ENCODE measurements at regions not wholly inside any gene's neighbourhood (a gene's known extent, or its start where the extent isn't known, plus 50 kb on each side); places are given as distances from the start of the nearest gene placed in this dataset.

DNA sequence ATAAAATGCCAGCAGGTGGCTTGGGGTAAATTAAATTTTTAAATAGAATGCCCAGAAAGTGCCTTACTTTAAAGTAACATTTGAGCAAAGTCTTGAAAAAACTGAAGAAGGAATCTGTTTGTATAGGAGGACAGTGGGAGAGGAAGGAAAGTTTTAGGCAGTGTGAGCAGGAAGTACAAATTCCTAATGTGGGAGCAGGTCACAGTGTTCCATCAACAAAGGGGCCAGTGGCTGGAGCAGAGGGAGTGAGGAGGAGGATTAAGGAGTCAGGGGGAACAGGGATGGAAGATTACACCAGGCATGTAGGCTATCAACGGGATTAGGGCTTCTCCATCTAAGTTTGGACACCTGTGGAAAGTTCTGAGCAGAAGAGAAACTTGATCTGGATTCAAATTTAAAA is 439.2 kb upstream of the REG3G start:
- DNase-seq: no peak
- CTCF ChIA-PET: no interaction called here
- no peaks in the 10 kb centered on the region for H3K36me3 ChIP-seq (ENCODE audit: insufficient read depth, low read length)
- H3K4me1 ChIP-seq (ENCODE audit: insufficient read depth, low read length): no peaks in the 10 kb centered on the region
- POLR2A ChIA-PET: no interaction called here
- H3K27ac Mint-ChIP-seq: no peak overlapping the region
- no peak overlapping the region for H3K27ac ChIP-seq (ENCODE audit: low read depth, low read length)
- H3K4me3 ChIP-seq (ENCODE audit: low read length): no peak overlapping the region
- H3K9me3 Mint-ChIP-seq: peaks cover 7 to 36% (median 23%) of the 10 kb centered on the region in 5 donors
- H3K4me3 Mint-ChIP-seq: no peak overlapping the region
- no peaks in the 10 kb centered on the region for H3K27me3 ChIP-seq (ENCODE audit: insufficient read depth, low read length, poor library complexity, severe bottlenecking)
- no peaks in the 10 kb centered on the region for H3K4me1 Mint-ChIP-seq
- no peaks in the 10 kb centered on the region for H3K9me3 ChIP-seq (ENCODE audit: low read length)
- no peaks in the 10 kb centered on the region for H3K27me3 Mint-ChIP-seq
- H3K36me3 Mint-ChIP-seq: no peaks in the 10 kb centered on the region

DNA sequence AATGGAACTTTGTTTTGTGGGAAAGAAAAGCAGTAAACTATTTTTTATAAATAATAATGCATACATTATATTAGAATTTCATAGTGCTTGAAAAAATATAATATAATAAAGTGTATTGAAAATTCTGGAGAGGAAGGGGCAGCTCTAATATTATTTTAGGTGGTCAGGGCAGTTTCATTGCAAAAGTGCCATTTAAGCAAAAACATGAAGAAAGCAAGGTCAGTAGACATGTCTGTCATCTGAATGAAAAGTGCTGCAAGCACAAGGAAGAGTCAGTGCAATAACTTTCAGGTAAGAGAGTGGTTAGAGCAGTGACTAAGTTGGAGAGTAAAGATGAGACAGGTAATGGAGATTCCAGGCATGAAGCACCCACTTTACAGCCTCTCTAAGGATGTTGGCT is 435.6 kb upstream of the REG3G start:
- no peak overlapping the region for H3K27ac Mint-ChIP-seq
- Histone ChIP-seq H3K36me3 (ENCODE audit: insufficient read depth, low read length) (no peaks in the 10 kb centered on the region), H3K4me3 (ENCODE audit: low read length) (no peak overlapping the region), H3K27ac (ENCODE audit: low read depth, low read length) (no peak overlapping the region), H3K27me3 (ENCODE audit: insufficient read depth, low read length, poor library complexity, severe bottlenecking) (no peaks in the 10 kb centered on the region), H3K9me3 (ENCODE audit: low read length) (peaks cover 4% of the 10 kb centered on the region), H3K4me1 (ENCODE audit: insufficient read depth, low read length) (no peaks in the 10 kb centered on the region)
- POLR2A ChIA-PET: no interaction called here
- CTCF ChIA-PET: no interaction called here
- H3K4me1 Mint-ChIP-seq: no peaks in the 10 kb centered on the region
- peaks cover 8 to 42% (median 25%) of the 10 kb centered on the region in 5 donors for H3K9me3 Mint-ChIP-seq
- DNase-seq: no peak
- no peaks in the 10 kb centered on the region for H3K36me3 Mint-ChIP-seq
- H3K4me3 Mint-ChIP-seq: no peak overlapping the region
- no peaks in the 10 kb centered on the region for H3K27me3 Mint-ChIP-seq

DNA sequence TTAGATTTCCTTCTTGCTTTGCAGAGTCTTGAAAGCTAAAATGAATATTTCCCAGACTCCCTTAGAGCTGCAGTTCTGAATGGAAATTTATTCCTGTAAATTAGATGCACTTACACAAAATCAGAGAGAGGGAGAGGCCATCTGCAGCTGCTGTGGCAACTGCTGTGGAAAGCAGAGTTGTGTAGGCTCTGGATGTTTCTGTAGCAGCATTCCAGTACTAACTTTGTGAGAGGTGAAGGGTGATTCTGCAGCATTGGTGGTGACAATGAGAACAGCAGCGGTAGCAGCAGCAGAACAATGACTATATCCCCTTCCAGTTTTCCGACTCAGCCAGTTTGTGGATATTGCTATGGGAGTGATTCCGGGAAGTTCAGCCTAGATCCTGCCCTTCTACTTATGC is 433.0 kb upstream of the REG3G start:
- no peak overlapping the region for H3K4me3 Mint-ChIP-seq
- Histone ChIP-seq H3K4me1 (ENCODE audit: insufficient read depth, low read length) (no peaks in the 10 kb centered on the region), H3K27ac (ENCODE audit: low read depth, low read length) (no peak overlapping the region), H3K27me3 (ENCODE audit: insufficient read depth, low read length, poor library complexity, severe bottlenecking) (no peaks in the 10 kb centered on the region), H3K4me3 (ENCODE audit: low read length) (no peak overlapping the region), H3K36me3 (ENCODE audit: insufficient read depth, low read length) (no peaks in the 10 kb centered on the region), H3K9me3 (ENCODE audit: low read length) (peaks cover 4% of the 10 kb centered on the region)
- peaks cover 12 to 40% (median 21%) of the 10 kb centered on the region in 5 donors for H3K9me3 Mint-ChIP-seq
- CTCF ChIA-PET: no interaction called here
- no peaks in the 10 kb centered on the region for H3K36me3 Mint-ChIP-seq
- no peak overlapping the region for H3K27ac Mint-ChIP-seq
- DNase-seq: no peak
- H3K27me3 Mint-ChIP-seq: no peaks in the 10 kb centered on the region
- H3K4me1 Mint-ChIP-seq: no peaks in the 10 kb centered on the region
- POLR2A ChIA-PET: no interaction called here

DNA sequence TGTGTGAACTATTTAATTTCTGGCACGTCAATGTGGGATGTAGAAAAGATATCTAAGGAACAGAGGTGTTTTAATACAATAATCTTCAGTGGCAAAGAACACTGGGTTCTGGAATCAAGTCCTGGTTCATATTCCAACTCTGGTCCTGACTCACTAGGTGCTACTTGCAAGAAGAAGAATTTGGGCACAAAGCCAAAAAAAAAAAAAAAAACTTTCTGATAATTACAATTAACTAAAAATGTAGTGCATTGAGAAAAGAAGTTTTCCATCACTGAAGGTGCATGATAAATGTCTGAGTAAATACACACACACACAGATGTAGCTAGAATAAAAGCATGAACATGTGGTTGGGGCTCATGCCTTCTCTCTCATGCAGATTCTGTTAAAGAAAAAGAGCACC is 424.4 kb upstream of the REG3G start:
- Mint-ChIP-seq H3K4me3 (no peak overlapping the region), H3K4me1 (no peaks in the 10 kb centered on the region), H3K27me3 (no peaks in the 10 kb centered on the region), H3K36me3 (no peaks in the 10 kb centered on the region), H3K9me3 (peaks cover 0 to 30% (median 17%) of the 10 kb centered on the region in 5 donors), H3K27ac (no peak overlapping the region)
- H3K27me3 ChIP-seq (ENCODE audit: insufficient read depth, low read length, poor library complexity, severe bottlenecking): no peaks in the 10 kb centered on the region
- CTCF ChIA-PET: no interaction called here
- no peak overlapping the region for H3K4me3 ChIP-seq (ENCODE audit: low read length)
- no peaks in the 10 kb centered on the region for H3K4me1 ChIP-seq (ENCODE audit: insufficient read depth, low read length)
- no peak overlapping the region for H3K27ac ChIP-seq (ENCODE audit: low read depth, low read length)
- H3K9me3 ChIP-seq (ENCODE audit: low read length): no peaks in the 10 kb centered on the region
- no peak for DNase-seq
- POLR2A ChIA-PET: no interaction called here
- no peaks in the 10 kb centered on the region for H3K36me3 ChIP-seq (ENCODE audit: insufficient read depth, low read length)

DNA sequence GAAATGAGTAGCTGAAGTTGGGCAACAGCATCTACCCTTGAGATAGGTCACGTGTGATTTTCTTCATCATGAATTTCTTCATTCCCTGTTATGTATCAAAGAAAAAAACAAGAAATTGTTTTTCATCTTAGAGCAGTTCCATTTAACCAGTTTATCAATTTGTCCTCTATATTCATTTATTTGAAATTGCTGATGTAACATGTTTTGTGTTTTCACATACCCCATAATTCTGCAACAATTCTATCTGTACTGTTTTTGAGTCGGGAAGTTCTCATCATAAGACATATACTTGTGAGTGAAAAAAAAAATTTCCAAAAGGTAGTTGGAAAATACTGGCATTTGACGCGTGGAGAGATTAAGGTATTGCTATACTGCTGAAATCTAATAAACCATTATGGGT is 422.6 kb upstream of the REG3G start:
- no peak overlapping the region for H3K4me3 Mint-ChIP-seq
- no peaks in the 10 kb centered on the region for H3K36me3 Mint-ChIP-seq
- H3K9me3 Mint-ChIP-seq: peaks cover 2 to 29% (median 12%) of the 10 kb centered on the region in 5 donors
- Histone ChIP-seq H3K4me3 (ENCODE audit: low read length) (no peak overlapping the region), H3K27ac (ENCODE audit: low read depth, low read length) (no peak overlapping the region), H3K4me1 (ENCODE audit: insufficient read depth, low read length) (no peaks in the 10 kb centered on the region), H3K9me3 (ENCODE audit: low read length) (no peaks in the 10 kb centered on the region), H3K27me3 (ENCODE audit: insufficient read depth, low read length, poor library complexity, severe bottlenecking) (no peaks in the 10 kb centered on the region), H3K36me3 (ENCODE audit: insufficient read depth, low read length) (no peaks in the 10 kb centered on the region)
- H3K4me1 Mint-ChIP-seq: no peaks in the 10 kb centered on the region
- no peak for DNase-seq
- CTCF ChIA-PET: no interaction called here
- H3K27ac Mint-ChIP-seq: no peak overlapping the region
- H3K27me3 Mint-ChIP-seq: no peaks in the 10 kb centered on the region
- POLR2A ChIA-PET: no interaction called here

DNA sequence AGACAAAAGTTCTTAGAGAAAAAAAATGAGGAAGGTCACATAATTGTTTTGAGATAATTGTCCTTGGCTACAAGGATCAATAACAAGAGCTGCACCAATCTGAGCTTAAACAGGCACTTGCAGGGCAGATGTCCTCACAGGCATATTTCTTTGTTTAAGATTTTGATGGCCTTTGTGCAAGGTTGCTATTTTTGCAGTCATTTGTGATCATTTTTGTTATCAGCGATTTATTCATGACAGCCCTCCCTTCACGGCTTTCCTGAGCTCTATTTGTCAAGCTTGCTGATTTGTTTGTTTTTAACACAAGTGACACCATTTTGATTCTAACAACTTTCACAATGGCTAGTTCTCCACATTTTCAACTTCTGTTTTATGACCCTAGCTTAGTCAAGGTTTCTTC is 418.6 kb upstream of the REG3G start:
- H3K9me3 ChIP-seq (ENCODE audit: low read length): no peaks in the 10 kb centered on the region
- Mint-ChIP-seq H3K27me3 (no peaks in the 10 kb centered on the region), H3K4me1 (no peaks in the 10 kb centered on the region), H3K36me3 (no peaks in the 10 kb centered on the region), H3K27ac (no peak overlapping the region), H3K4me3 (no peak overlapping the region), H3K9me3 (peaks cover 5 to 31% (median 10%) of the 10 kb centered on the region in 5 donors)
- no peak overlapping the region for H3K4me3 ChIP-seq (ENCODE audit: low read length)
- H3K27me3 ChIP-seq (ENCODE audit: insufficient read depth, low read length, poor library complexity, severe bottlenecking): no peaks in the 10 kb centered on the region
- no peaks in the 10 kb centered on the region for H3K4me1 ChIP-seq (ENCODE audit: insufficient read depth, low read length)
- DNase-seq: no peak
- no peak overlapping the region for H3K27ac ChIP-seq (ENCODE audit: low read depth, low read length)
- POLR2A ChIA-PET: no interaction called here
- no peaks in the 10 kb centered on the region for H3K36me3 ChIP-seq (ENCODE audit: insufficient read depth, low read length)
- CTCF ChIA-PET: no interaction called here

DNA sequence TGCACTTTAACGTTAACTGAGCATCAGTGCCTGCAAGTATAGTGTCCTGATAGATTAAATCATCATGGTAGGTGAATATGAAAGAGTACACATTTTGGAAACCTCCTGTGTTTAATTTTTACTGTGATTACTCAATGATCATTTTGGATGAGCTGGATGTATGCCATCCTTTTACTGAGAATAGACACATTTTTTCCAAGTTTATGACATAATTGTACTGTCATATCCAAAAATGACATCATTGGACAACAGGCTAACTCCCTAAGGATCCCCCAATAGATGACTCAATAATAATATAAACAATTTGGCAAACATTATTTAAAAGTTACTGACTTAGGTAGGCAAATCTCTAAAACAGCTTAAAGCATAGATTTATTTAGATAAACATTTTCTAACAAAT is 410.8 kb upstream of the REG3G start:
- Mint-ChIP-seq H3K4me1 (no peaks in the 10 kb centered on the region), H3K27ac (no peak overlapping the region), H3K9me3 (peaks cover 7 to 43% (median 12%) of the 10 kb centered on the region in 5 donors), H3K27me3 (no peaks in the 10 kb centered on the region), H3K4me3 (no peak overlapping the region), H3K36me3 (no peaks in the 10 kb centered on the region)
- Histone ChIP-seq H3K4me3 (ENCODE audit: low read length) (no peak overlapping the region), H3K27me3 (ENCODE audit: insufficient read depth, low read length, poor library complexity, severe bottlenecking) (no peaks in the 10 kb centered on the region), H3K4me1 (ENCODE audit: insufficient read depth, low read length) (no peaks in the 10 kb centered on the region), H3K36me3 (ENCODE audit: insufficient read depth, low read length) (no peaks in the 10 kb centered on the region), H3K9me3 (ENCODE audit: low read length) (no peaks in the 10 kb centered on the region), H3K27ac (ENCODE audit: low read depth, low read length) (no peak overlapping the region)
- ChIA-PET CTCF (no interaction called here), POLR2A (no interaction called here)
- no peak for DNase-seq

DNA sequence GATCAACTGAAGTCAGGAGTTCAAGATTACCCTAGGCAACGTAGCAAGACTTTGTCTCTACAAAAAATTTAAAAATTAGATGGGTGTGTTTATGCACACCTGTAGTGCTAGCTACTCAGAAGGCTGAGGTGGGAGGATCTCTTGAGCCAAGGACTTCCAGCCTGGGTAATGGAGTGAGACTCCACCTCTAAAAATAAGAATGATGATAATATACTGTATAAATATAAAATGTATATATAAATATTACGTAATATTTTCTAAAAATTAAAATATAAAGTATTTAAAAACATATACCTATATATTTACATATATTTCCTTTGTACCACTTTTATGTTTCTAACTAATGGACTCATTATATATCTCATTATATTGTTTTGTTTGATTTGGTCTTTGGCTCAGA is 409.5 kb upstream of the REG3G start:
- no peaks in the 10 kb centered on the region for H3K36me3 ChIP-seq (ENCODE audit: insufficient read depth, low read length)
- Mint-ChIP-seq H3K27me3 (no peaks in the 10 kb centered on the region), H3K27ac (no peak overlapping the region), H3K36me3 (no peaks in the 10 kb centered on the region), H3K4me1 (no peaks in the 10 kb centered on the region), H3K4me3 (no peak overlapping the region), H3K9me3 (peaks cover 6 to 38% (median 12%) of the 10 kb centered on the region in 5 donors)
- ChIA-PET CTCF (no interaction called here), POLR2A (no interaction called here)
- H3K27me3 ChIP-seq (ENCODE audit: insufficient read depth, low read length, poor library complexity, severe bottlenecking): no peaks in the 10 kb centered on the region
- H3K4me3 ChIP-seq (ENCODE audit: low read length): no peak overlapping the region
- no peaks in the 10 kb centered on the region for H3K4me1 ChIP-seq (ENCODE audit: insufficient read depth, low read length)
- DNase-seq: no peak
- no peak overlapping the region for H3K27ac ChIP-seq (ENCODE audit: low read depth, low read length)
- H3K9me3 ChIP-seq (ENCODE audit: low read length): no peaks in the 10 kb centered on the region

DNA sequence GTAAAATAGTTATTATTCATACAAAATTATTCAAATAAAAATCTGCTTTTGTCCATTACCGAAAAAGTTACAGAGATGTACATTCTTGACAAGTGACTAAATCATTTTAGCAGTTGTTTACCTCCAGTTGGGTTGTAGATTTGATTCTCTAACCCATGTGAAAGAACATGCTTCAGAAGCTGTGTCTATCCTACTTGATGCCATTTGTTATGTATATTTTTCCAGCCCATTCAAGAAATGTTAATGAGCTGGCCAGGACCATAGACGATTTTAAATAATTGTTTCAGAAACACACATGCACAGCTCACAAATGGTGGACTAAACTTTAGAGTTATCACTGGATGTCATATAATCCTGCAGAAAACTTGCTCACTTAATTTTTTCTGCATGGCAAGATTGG is 391.1 kb upstream of the REG3G start:
- no peak overlapping the region for H3K27ac ChIP-seq (ENCODE audit: low read depth, low read length)
- CTCF ChIA-PET: no interaction called here
- no peaks in the 10 kb centered on the region for H3K27me3 Mint-ChIP-seq
- H3K9me3 ChIP-seq (ENCODE audit: low read length): no peaks in the 10 kb centered on the region
- H3K4me1 ChIP-seq (ENCODE audit: insufficient read depth, low read length): no peaks in the 10 kb centered on the region
- peaks cover 4 to 45% (median 10%) of the 10 kb centered on the region in 5 donors for H3K9me3 Mint-ChIP-seq
- no peak overlapping the region for H3K27ac Mint-ChIP-seq
- DNase-seq: no peak
- no peak overlapping the region for H3K4me3 ChIP-seq (ENCODE audit: low read length)
- POLR2A ChIA-PET: no interaction called here
- no peaks in the 10 kb centered on the region for H3K36me3 ChIP-seq (ENCODE audit: insufficient read depth, low read length)
- H3K4me3 Mint-ChIP-seq: no peak overlapping the region
- H3K36me3 Mint-ChIP-seq: no peaks in the 10 kb centered on the region
- no peaks in the 10 kb centered on the region for H3K4me1 Mint-ChIP-seq
- H3K27me3 ChIP-seq (ENCODE audit: insufficient read depth, low read length, poor library complexity, severe bottlenecking): no peaks in the 10 kb centered on the region
